ENCODE measurements at regions not wholly inside any gene's neighbourhood (a gene's known extent, or its start where the extent isn't known, plus 50 kb on each side); places are given as distances from the start of the nearest gene placed in this dataset.

DNA sequence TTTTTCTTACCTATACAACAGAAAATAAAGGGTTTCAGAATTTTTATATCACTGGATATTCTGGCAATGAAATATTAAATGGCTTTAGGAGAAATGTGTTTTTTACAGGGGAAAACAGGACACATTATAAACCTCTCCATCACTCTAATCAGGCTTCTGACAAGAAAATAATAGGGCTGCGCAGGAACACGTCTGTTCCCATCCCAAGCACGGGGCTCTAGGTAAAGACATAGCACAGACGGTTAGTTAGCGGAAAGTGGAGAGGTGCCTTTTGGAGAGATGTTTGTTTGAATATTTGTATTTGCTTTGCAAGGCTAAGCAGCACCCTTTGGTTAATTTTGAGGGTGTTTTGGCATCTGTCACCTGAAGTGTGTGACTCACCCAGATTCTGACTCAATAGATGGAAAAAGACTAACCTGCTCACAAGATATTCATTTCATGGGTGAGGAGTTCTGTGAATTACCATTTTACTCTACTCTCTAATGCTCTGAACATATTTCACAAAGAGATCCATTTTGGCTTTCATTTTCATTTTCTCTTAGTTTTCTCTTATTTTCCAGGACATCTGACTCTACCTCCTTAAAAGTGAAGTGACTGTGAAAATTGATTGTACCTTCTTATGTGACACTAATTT, 174.5 kb upstream of the AKR1E2 start (continued):
- TF ChIP-seq, protein P1, sequence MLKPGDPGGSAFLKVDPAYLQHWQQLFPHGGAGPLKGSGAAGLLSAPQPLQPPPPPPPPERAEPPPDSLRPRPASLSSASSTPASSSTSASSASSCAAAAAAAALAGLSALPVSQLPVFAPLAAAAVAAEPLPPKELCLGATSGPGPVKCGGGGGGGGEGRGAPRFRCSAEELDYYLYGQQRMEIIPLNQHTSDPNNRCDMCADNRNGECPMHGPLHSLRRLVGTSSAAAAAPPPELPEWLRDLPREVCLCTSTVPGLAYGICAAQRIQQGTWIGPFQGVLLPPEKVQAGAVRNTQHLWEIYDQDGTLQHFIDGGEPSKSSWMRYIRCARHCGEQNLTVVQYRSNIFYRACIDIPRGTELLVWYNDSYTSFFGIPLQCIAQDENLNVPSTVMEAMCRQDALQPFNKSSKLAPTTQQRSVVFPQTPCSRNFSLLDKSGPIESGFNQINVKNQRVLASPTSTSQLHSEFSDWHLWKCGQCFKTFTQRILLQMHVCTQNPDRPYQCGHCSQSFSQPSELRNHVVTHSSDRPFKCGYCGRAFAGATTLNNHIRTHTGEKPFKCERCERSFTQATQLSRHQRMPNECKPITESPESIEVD (tag by site-specific recombination; IDR thresholded peaks at IDR 0.05): peak; percentile 20; the same call in 1 of the 2 replicates
- no peak for TF ChIP-seq MYNN (tag by site-specific recombination; IDR thresholded peaks at IDR 0.05; ENCODE audit: borderline replicate concordance)

DNA sequence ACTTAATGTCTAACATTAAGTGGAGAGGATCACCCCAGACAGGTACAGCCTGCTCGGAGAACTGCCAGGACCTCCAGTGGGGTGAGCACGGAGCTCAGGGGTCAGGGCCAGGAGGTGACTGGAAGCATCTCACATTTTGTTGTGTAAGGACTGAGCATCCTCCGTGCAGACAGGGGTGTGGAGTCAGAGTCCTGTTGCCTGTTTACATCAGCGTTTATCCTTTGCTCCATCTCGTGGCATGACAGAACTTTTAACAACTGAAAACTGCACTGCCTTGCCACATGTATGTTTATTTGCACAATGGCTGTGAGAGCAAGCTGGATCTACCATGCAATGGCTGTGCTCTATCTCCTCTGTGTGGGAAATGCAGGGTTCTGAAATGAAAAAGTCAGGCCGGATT, 175.4 kb upstream of the AKR1E2 start:
- ChIA-PET POLR2A (no interaction called here), CTCF (no interaction called here)
- Histone ChIP-seq H3K27ac (ENCODE audit: extremely low read depth, low read depth, low read length) (peak overlapping the region; percentile 47), H3K4me1 (ENCODE audit: control insufficient read depth, insufficient read depth, low read length) (peaks cover 28% of the 10 kb centered on the region), H3K36me3 (ENCODE audit: control insufficient read depth in 2 of 2, insufficient read depth in 1 of 2, low read length in 2 of 2) (no peaks in the 10 kb centered on the region), H3K9me3 (ENCODE audit: control insufficient read depth, insufficient read depth, low read depth, low read length) (no peaks in the 10 kb centered on the region), H3K4me3 (ENCODE audit: low read depth, low read length) (no peak overlapping the region)
- TF ChIP-seq, protein P2, sequence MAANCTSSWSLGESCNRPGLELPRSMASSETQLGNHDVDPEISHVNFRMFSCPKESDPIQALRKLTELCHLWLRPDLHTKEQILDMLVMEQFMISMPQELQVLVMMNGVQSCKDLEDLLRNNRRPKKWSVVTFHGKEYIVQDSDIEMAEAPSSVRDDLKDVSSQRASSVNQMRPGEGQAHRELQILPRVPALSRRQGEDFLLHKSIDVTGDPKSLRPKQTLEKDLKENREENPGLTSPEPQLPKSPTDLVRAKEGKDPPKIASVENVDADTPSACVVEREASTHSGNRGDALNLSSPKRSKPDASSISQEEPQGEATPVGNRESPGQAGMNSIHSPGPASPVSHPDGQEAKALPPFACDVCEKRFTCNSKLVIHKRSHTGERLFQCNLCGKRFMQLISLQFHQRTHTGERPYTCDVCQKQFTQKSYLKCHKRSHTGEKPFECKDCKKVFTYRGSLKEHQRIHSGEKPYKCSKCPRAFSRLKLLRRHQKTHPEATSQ (tag by site-specific recombination; IDR thresholded peaks at IDR 0.05): no peak
- peak; percentile 28; the same call in 1 of the 2 replicates for TF ChIP-seq ZBTB17 (tag by site-specific recombination; IDR thresholded peaks at IDR 0.05)
- TF ChIP-seq ZNF600 (tag by site-specific recombination; IDR thresholded peaks at IDR 0.05): 0 out of 2 replicates have a peak, but pooled peaks have one; percentile 41
- TF ChIP-seq ZBTB20 (tag by site-specific recombination; IDR thresholded peaks at IDR 0.05): 0 out of 2 replicates have a peak, but pooled peaks have one; percentile 33
- TF ChIP-seq KLF8 (tag by site-specific recombination; IDR thresholded peaks at IDR 0.05): no peak
- TF ChIP-seq, protein P3, sequence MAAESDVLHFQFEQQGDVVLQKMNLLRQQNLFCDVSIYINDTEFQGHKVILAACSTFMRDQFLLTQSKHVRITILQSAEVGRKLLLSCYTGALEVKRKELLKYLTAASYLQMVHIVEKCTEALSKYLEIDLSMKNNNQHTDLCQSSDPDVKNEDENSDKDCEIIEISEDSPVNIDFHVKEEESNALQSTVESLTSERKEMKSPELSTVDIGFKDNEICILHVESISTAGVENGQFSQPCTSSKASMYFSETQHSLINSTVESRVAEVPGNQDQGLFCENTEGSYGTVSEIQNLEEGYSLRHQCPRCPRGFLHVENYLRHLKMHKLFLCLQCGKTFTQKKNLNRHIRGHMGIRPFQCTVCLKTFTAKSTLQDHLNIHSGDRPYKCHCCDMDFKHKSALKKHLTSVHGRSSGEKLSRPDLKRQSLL (tag by site-specific recombination; IDR thresholded peaks at IDR 0.05): peak; percentile 50
- TF ChIP-seq, protein P4, sequence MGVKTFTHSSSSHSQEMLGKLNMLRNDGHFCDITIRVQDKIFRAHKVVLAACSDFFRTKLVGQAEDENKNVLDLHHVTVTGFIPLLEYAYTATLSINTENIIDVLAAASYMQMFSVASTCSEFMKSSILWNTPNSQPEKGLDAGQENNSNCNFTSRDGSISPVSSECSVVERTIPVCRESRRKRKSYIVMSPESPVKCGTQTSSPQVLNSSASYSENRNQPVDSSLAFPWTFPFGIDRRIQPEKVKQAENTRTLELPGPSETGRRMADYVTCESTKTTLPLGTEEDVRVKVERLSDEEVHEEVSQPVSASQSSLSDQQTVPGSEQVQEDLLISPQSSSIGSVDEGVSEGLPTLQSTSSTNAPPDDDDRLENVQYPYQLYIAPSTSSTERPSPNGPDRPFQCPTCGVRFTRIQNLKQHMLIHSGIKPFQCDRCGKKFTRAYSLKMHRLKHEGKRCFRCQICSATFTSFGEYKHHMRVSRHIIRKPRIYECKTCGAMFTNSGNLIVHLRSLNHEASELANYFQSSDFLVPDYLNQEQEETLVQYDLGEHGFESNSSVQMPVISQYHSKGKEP (tag by site-specific recombination; IDR thresholded peaks at IDR 0.05): 0 out of 2 replicates have a peak, but pooled peaks have one; percentile 8
- TF ChIP-seq, protein P5, sequence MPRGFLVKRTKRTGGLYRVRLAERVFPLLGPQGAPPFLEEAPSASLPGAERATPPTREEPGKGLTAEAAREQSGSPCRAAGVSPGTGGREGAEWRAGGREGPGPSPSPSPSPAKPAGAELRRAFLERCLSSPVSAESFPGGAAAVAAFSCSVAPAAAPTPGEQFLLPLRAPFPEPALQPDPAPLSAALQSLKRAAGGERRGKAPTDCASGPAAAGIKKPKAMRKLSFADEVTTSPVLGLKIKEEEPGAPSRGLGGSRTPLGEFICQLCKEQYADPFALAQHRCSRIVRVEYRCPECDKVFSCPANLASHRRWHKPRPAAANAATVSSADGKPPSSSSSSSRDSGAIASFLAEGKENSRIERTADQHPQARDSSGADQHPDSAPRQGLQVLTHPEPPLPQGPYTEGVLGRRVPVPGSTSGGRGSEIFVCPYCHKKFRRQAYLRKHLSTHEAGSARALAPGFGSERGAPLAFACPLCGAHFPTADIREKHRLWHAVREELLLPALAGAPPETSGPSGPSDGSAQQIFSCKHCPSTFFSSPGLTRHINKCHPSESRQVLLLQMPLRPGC (tag by site-specific recombination; IDR thresholded peaks at IDR 0.05): no peak
- no peak for TF ChIP-seq ZNF391 (tag by site-specific recombination; IDR thresholded peaks at IDR 0.05; ENCODE audit: borderline replicate concordance, low read depth)
- TF ChIP-seq, protein P6, sequence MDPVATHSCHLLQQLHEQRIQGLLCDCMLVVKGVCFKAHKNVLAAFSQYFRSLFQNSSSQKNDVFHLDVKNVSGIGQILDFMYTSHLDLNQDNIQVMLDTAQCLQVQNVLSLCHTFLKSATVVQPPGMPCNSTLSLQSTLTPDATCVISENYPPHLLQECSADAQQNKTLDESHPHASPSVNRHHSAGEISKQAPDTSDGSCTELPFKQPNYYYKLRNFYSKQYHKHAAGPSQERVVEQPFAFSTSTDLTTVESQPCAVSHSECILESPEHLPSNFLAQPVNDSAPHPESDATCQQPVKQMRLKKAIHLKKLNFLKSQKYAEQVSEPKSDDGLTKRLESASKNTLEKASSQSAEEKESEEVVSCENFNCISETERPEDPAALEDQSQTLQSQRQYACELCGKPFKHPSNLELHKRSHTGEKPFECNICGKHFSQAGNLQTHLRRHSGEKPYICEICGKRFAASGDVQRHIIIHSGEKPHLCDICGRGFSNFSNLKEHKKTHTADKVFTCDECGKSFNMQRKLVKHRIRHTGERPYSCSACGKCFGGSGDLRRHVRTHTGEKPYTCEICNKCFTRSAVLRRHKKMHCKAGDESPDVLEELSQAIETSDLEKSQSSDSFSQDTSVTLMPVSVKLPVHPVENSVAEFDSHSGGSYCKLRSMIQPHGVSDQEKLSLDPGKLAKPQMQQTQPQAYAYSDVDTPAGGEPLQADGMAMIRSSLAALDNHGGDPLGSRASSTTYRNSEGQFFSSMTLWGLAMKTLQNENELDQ (tag by site-specific recombination; IDR thresholded peaks at IDR 0.05; ENCODE audit: low read depth): no peak
- TF ChIP-seq ZFP3 (tag by site-specific recombination; IDR thresholded peaks at IDR 0.05; ENCODE audit: low read depth): no peak
- peak; percentile 16; the same call in 1 of the 2 replicates for TF ChIP-seq ZNF654 (tag by site-specific recombination; IDR thresholded peaks at IDR 0.05; ENCODE audit: low read depth)
- TF ChIP-seq, protein P7, sequence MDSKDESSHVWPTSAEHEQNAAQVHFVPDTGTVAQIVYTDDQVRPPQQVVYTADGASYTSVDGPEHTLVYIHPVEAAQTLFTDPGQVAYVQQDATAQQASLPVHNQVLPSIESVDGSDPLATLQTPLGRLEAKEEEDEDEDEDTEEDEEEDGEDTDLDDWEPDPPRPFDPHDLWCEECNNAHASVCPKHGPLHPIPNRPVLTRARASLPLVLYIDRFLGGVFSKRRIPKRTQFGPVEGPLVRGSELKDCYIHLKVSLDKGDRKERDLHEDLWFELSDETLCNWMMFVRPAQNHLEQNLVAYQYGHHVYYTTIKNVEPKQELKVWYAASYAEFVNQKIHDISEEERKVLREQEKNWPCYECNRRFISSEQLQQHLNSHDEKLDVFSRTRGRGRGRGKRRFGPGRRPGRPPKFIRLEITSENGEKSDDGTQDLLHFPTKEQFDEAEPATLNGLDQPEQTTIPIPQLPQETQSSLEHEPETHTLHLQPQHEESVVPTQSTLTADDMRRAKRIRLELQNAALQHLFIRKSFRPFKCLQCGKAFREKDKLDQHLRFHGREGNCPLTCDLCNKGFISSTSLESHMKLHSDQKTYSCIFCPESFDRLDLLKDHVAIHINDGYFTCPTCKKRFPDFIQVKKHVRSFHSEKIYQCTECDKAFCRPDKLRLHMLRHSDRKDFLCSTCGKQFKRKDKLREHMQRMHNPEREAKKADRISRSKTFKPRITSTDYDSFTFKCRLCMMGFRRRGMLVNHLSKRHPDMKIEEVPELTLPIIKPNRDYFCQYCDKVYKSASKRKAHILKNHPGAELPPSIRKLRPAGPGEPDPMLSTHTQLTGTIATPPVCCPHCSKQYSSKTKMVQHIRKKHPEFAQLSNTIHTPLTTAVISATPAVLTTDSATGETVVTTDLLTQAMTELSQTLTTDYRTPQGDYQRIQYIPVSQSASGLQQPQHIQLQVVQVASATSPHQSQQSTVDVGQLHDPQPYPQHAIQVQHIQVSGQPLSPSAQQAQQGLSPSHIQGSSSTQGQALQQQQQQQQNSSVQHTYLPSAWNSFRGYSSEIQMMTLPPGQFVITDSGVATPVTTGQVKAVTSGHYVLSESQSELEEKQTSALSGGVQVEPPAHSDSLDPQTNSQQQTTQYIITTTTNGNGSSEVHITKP (tag by site-specific recombination; IDR thresholded peaks at IDR 0.05): peak; percentile 74
